ENCODE measurements at regions not wholly inside any gene's neighbourhood (a gene's known extent, or its start where the extent isn't known, plus 50 kb on each side); places are given as distances from the start of the nearest gene placed in this dataset.

- no peaks in the 10 kb centered on the region for H3K36me3 ChIP-seq (ENCODE audit: insufficient read depth)
- no peaks in the 10 kb centered on the region for H3K4me1 Mint-ChIP-seq
- H3K4me3 Mint-ChIP-seq: no peak overlapping the region
- H4K20me1 ChIP-seq (replicated peaks; ENCODE audit: insufficient read depth): no peaks in the 10 kb centered on the region
- H3K4me1 ChIP-seq (ENCODE audit: insufficient read depth): no peaks in the 10 kb centered on the region
- no peaks in the 10 kb centered on the region for H3K9me2 ChIP-seq (ENCODE audit: insufficient read depth)
- H3K27me3 ChIP-seq (ENCODE audit: insufficient read depth): no peaks in the 10 kb centered on the region
- TF ChIP-seq STAT1 (IDR thresholded peaks at IDR 0.05; ENCODE audit: unreplicated experiment): no peak
- no peak for TF ChIP-seq JUNB (IDR thresholded peaks at IDR 0.05; ENCODE audit: unreplicated experiment)
- no peak for TF ChIP-seq EZH2phosphoT487 (IDR thresholded peaks at IDR 0.05; ENCODE audit: unreplicated experiment)
- no peak for TF ChIP-seq NANOG (IDR thresholded peaks at IDR 0.05; ENCODE audit: borderline replicate concordance)
- no peak for TF ChIP-seq ETS1 (IDR thresholded peaks at IDR 0.05)
- no peak for TF ChIP-seq REST (IDR thresholded peaks at IDR 0.05; ENCODE audit: unreplicated experiment)
- TF ChIP-seq ZNF462 (CRISPR knock-in tag; IDR thresholded peaks at IDR 0.05): no peak
- TF ChIP-seq POLR2AphosphoS5 (IDR thresholded peaks at IDR 0.05; ENCODE audit: low read depth): no peak
- TF ChIP-seq ZNF114 (CRISPR knock-in tag; IDR thresholded peaks at IDR 0.05): no peak
- no peak for TF ChIP-seq CREB1 (CRISPR knock-in tag; IDR thresholded peaks at IDR 0.05; ENCODE audit: low read depth)
- no peak for TF ChIP-seq CTCF (conservative IDR thresholded peaks at IDR 0.05; ENCODE audit: low read depth in 2 of 2)
- no peak for TF ChIP-seq EZH2 (IDR thresholded peaks at IDR 0.05; ENCODE audit: low read depth, unreplicated experiment)
- TF ChIP-seq ZNF331 (CRISPR knock-in tag; IDR thresholded peaks at IDR 0.05; ENCODE audit: low read depth): no peak
- no peak overlapping the region for H3K27ac Mint-ChIP-seq
- H3K4me3 ChIP-seq: no peak overlapping the region
- no peak overlapping the region for H3K27ac ChIP-seq (ENCODE audit: low read depth)
- no peaks in the 10 kb centered on the region for H3K27me3 Mint-ChIP-seq (ENCODE audit: insufficient read depth, low read depth, poor library complexity)
- ATAC-seq (no peak), DNase-seq (ENCODE audit: low spot score) (no peak)
- H2AFZ ChIP-seq: no peak overlapping the region
- peaks cover 17% of the 10 kb centered on the region for H3K9me3 Mint-ChIP-seq
- peaks cover 13% of the 10 kb centered on the region for H3K36me3 Mint-ChIP-seq (ENCODE audit: low read depth)
- H3F3A ChIP-seq (replicated peaks; ENCODE audit: low read depth): no peaks in the 10 kb centered on the region
- H3K79me2 ChIP-seq (replicated peaks; ENCODE audit: insufficient read depth): no peaks in the 10 kb centered on the region
- H3K4me2 ChIP-seq: no peak overlapping the region
These were observed 821.3 kb downstream of the NLGN4Y start for GRCh38 chrY:15345471-15346155.
